Tongue (tissue), 1 donor: ENCODE measurements at regions not wholly inside any gene's neighbourhood (a gene's known extent, or its start where the extent isn't known, plus 50 kb on each side); places are given as distances from the start of the nearest gene placed in this dataset.
"Not testable (repeated sequence)": the region's sequence is repeated elsewhere in the genome, so short reads cannot be mapped to it uniquely, and the experiment has no call there.

ENCODE experiments used
- DNase-seq: peaks from one replicate; pipeline ENCODE4 v3.0.0-alpha.2; 2015

- peak; percentile 5 for DNase-seq
Measured at GRCh38 chr3:15903759-15904720, 106.3 kb upstream of the ANKRD28 start.

- DNase-seq = no peak
Measured at GRCh38 chr3:15905041-15905440, 107.3 kb upstream of the ANKRD28 start.

GRCh38 chr3:15907403-15907802 lies 109.6 kb upstream of the ANKRD28 start:
- not testable (repeated sequence) for DNase-seq

- no peak for DNase-seq
Measured at GRCh38 chr3:15918988-15919387, 121.2 kb upstream of the ANKRD28 start.

GRCh38 chr3:15919971-15920370 lies 122.2 kb upstream of the ANKRD28 start:
- no peak for DNase-seq

GRCh38 chr3:15923640-15924405 lies 126.0 kb upstream of the ANKRD28 start:
- no peak for DNase-seq

DNA sequence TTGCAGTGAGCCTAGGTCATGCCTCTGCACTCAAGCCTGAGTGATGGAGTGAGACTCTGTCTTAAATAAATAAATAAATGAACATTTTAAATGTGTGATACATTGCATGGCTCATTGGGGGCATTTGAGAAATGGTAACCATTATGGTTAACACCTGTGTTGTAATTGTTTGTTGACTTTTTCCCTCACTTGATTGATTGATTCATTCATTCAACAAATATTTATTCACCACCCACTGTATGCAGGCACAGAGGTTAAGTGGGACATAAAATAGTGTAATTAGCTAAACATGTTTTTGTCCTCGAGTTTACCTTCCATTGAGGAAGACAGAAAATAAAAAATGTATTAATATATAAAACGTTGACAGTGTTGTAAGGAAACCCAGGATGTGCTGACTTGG lies 127.1 kb upstream of the ANKRD28 start:
- no peak for DNase-seq

- DNase-seq = no peak
Measured at GRCh38 chr3:15926871-15927270, 129.1 kb upstream of the ANKRD28 start.

GRCh38 chr3:15927969-15928368 lies 130.2 kb upstream of the ANKRD28 start:
- DNase-seq = no peak

- DNase-seq = no peak
Measured at GRCh38 chr3:15929944-15930571, 132.3 kb upstream of the ANKRD28 start.

- peak; percentile 35 for DNase-seq
Measured at GRCh38 chr3:15932348-15933300, 134.8 kb upstream of the ANKRD28 start.

- peak; percentile 32 for DNase-seq
Measured at GRCh38 chr3:15933439-15934139, 135.8 kb upstream of the ANKRD28 start.

- no peak for DNase-seq
Measured at GRCh38 chr3:15934389-15935195, 136.8 kb upstream of the ANKRD28 start.

DNA sequence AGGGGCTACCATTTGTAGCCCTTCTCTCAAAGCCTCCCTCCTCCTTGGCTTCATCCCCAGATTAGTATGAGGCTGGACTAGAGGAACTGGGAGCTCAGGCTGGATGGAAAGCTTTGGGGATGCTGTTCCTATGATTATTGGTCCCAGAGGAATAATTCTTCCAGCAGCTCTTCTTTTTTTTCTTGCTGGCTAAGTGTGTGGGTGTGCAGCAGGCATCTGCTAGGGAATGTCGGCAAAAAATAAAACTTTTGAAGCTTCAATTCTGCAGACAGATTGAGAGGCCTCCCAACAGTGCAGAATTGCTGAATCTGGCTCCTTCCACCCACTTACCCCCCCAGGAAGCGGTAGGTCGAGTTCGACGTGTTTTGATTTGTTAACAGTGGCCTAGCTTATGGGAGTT lies 138.5 kb upstream of the ANKRD28 start:
- DNase-seq = no peak

DNA sequence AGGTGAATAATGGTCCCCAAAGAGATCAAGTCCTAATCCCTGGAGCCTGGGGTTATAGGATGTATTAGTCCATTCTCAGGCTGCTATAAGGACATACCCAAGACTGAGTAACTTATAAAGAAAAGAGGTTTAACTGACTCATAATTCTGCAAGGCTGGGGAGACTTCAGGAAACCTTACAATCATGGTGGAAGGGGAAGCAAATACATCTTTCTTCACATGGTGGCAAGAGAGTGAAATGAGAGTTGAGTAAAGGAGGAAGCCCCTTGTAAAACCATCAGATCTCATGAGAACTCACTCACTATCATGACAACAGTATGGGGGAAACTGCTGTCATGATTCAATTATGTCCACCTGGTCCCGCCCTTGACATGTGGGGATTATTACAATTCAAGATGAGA lies 142.9 kb upstream of the ANKRD28 start:
- no peak for DNase-seq

GRCh38 chr3:15941457-15941856 lies 143.7 kb upstream of the ANKRD28 start:
- not testable (repeated sequence) for DNase-seq

DNA sequence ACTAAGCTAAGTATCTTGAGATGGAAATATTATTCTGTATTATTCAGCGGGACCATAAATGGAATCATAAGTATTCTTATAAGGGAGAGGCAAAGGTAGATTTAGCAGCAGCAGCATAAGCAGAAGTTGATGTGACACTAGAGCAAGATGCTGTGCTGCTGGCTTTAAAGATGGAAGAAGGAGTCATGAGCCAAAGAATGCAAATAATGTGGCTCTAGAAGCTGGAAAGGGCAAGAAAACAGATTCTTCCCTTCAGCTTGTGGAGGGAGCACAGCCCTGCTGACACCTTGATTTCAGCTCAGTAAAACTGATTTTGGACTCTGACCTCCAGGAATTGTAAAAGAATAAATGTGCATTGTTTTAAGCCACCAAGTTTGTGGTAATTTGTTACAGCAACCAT lies 144.2 kb upstream of the ANKRD28 start:
- DNase-seq = no peak

DNA sequence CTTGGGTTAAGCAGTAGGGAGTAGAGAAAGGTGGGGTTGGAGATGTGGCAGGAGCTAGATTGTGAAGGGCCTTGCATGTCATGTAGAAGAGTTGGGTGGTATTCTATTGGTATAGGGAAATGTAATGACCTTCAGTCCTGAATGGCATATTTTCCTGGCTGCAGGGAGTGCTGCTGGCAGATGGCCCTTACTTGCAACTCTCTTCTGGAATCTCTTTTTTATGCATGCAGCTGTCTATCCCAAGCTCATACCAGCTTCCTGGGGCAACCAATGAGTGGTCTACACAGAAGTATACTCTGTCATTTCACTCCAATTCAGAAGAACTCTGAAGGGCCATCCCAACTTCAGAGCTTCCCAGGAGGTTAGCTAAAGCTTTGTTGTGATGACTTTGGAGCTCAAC lies 144.7 kb upstream of the ANKRD28 start:
- DNase-seq = peak; percentile 35

DNA sequence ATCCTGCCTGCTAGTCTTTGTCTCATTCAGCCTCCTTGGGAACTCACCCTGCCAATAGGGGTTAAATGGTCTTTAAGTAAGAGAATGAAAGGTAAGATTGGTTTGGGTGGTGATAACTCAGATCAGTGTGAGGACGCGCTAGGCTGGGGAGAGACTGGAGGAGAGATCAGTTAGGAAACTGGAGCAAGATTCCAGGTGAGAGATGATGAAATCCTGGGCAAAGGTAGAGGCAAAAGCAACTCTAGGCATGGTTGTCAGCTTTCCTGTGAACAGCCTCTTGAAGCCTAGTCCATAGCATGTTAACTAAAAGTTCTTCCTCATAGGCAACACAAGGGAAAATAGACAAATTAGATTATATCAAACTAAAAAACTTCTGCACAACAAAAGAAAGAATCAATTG lies 145.2 kb upstream of the ANKRD28 start:
- no peak for DNase-seq

- DNase-seq = no peak
Measured at GRCh38 chr3:15948388-15948787, 150.6 kb upstream of the ANKRD28 start.
